GM18861 (cell line): ENCODE measurements at regions not wholly inside any gene's neighbourhood (a gene's known extent, or its start where the extent isn't known, plus 50 kb on each side); places are given as distances from the start of the nearest gene placed in this dataset.
A peak's percentile ranks its signal among the peaks of the same experiment; 100 is the strongest.

Source experiments
- ATAC-seq: cut with Tn5 transposase; IDR thresholded peaks from one replicate; pipeline ENCODE4 v1.9.1; 2021; ENCODE audit not compliant: unreplicated experiment

- ATAC-seq = no peak
These were observed 52.4 kb upstream of the UPP2 start for GRCh38 chr2:158049129-158049855.

- ATAC-seq = no peak
These were observed 53.3 kb upstream of the UPP2 start for GRCh38 chr2:158048327-158048726.

- ATAC-seq = no peak
These were observed 54.5 kb upstream of the UPP2 start for GRCh38 chr2:158047156-158047611.

GRCh38 chr2:158046121-158046880, 55.4 kb upstream of the UPP2 start:
- no peak for ATAC-seq

GRCh38 chr2:158045362-158045761, 56.3 kb upstream of the UPP2 start:
- no peak for ATAC-seq

GRCh38 chr2:158043181-158043948, 58.3 kb upstream of the UPP2 start:
- ATAC-seq = no peak

- no peak for ATAC-seq
These were observed 59.0 kb upstream of the UPP2 start for GRCh38 chr2:158042666-158043065.

- no peak for ATAC-seq
These were observed 59.4 kb upstream of the UPP2 start for GRCh38 chr2:158042245-158042644.

- no peak for ATAC-seq
These were observed 60.3 kb upstream of the UPP2 start for GRCh38 chr2:158041400-158041799.

- no peak for ATAC-seq
These were observed 62.8 kb upstream of the UPP2 start for GRCh38 chr2:158038901-158039300.

GRCh38 chr2:158034198-158034866, 67.3 kb upstream of the UPP2 start:
- peak; percentile 63 for ATAC-seq

GRCh38 chr2:158031371-158031770, 70.3 kb upstream of the UPP2 start:
- no peak for ATAC-seq

- no peak for ATAC-seq
These were observed 76.2 kb upstream of the UPP2 start for GRCh38 chr2:158025255-158025996.

GRCh38 chr2:158024288-158024898, 77.3 kb upstream of the UPP2 start:
- no peak for ATAC-seq

- no peak for ATAC-seq
These were observed 78.8 kb upstream of the UPP2 start for GRCh38 chr2:158022888-158023287.

GRCh38 chr2:158021226-158021625, 80.5 kb upstream of the UPP2 start:
- ATAC-seq = no peak

GRCh38 chr2:158015428-158016076, 86.1 kb upstream of the UPP2 start:
- ATAC-seq = no peak

- ATAC-seq = no peak
These were observed 87.8 kb upstream of the UPP2 start for GRCh38 chr2:158013891-158014290.

GRCh38 chr2:158011055-158011771, 90.5 kb upstream of the UPP2 start:
- ATAC-seq = no peak
